HL-60 (cell line): ENCODE measurements at regions not wholly inside any gene's neighbourhood (a gene's known extent, or its start where the extent isn't known, plus 50 kb on each side); places are given as distances from the start of the nearest gene placed in this dataset.

Experiments
- CTCF ChIP-seq: IDR thresholded peaks from one replicate; pipeline ENCODE4 v1.5.1; 2011; ENCODE audit warnings: low read length, control low read depth, inconsistent platforms; ENCODE audit not compliant: insufficient read depth
- REST ChIP-seq: IDR thresholded peaks from 2 replicates; pipeline ENCODE4 v1.6.1; 2012; ENCODE audit warnings: low read depth; ENCODE audit not compliant: insufficient replicate concordance

GRCh38 chr10:52419281-52419680, 105.2 kb downstream of the DKK1 start:
- TF ChIP-seq CTCF, result no peak
- no peak for TF ChIP-seq REST
